Epidermal melanocyte (primary cell): ENCODE measurements at regions not wholly inside any gene's neighbourhood (a gene's known extent, or its start where the extent isn't known, plus 50 kb on each side); places are given as distances from the start of the nearest gene placed in this dataset.
"Not testable (repeated sequence)": the region's sequence is repeated elsewhere in the genome, so short reads cannot be mapped to it uniquely, and the experiment has no call there.

Experiments used
- DNase-seq: peaks from one replicate; pipeline ENCODE4 v3.0.0; 2011; ENCODE audit warnings: low spot score; ENCODE audit not compliant: insufficient read length

DNA sequence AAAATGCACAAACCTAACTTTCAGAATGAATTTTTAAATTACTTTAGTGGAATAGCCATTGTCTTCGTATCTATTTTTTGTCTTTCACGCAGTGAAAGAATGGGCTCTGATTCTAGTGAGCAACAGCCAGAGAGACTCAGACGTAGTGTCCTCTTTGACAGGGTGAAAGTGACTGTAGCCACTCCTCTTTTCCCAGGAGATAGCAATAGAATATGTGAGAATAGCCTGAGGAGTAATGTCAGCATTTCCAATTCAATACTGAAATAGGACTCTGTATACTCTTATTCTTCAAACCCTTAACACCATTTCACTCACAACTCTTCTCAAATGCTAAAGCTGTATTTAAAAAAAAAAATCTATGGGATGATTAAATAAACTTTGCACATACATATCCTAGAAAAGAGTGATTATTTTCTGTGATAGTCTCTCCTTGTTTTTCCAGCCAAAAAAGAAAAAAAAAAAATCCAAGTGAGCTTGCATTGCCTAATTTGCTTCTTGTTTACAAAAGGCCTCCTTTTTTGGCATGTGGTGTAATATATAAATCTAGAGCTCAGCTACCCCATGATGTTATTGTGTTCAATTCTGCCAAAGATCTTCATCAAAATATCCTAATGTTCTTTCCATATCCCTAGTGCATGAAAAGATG, 626.1 kb upstream of the SLITRK6 start:
- DNase-seq: no peak

DNA sequence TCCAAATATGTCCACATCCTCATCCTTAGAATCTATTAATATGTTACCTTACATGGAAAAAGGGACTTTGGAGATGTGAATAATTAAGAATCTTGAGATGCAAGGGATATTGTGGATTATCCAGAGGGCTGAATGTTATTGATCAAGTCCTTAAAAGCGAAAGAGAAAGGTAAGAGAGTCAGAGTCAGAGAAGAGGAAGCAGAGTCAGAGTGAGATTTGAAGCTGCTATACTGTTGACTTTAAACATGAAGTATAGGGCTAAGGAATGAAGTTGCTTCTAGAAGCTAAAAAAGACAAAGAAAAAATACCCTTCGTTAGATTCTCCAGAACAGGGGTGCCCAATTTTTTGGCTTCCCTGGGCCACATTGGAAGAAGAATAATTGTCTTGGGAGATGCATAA, 627.2 kb upstream of the SLITRK6 start:
- no peak for DNase-seq

DNA sequence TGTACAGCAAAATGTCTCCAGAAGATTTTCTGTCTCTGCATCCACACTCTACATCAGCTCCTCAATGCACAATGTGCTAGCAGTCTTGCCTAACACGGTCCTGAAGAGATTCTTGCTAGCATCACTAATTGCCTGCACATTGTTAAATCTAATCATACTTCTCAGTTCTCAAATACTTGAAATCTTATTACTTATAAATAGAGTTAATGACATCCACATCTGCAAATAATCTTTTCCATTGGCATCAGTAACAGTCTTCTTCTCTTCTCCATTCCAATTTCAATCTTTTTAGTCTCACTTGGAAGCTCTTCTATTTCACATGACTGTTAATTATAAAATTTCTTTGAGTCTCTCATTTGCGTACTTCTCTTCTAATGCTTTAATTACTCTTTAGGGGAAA, 630.5 kb upstream of the SLITRK6 start:
- DNase-seq: no peak

DNA sequence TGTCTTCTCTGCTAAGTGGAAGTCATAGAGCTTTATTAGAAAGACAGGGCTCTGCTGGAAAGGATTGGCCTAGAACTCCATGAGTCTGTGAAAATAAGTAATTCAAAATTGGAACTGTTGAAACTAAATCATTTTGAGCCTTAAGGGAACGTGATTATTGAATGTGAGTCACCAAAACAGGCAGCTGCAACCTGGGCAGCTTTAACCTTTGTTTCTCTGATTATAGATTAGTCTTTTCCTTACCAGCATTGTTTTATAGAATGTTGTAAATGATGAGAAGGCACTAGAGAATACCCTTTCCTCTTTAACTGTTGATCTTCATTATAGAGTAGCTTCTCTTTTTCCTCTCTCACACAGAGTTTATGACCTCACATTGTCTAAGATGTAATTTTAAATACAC, 638.8 kb upstream of the SLITRK6 start:
- DNase-seq: no peak

GRCh38 chr13:86445206-86445605, 646.0 kb upstream of the SLITRK6 start:
- DNase-seq: no peak

- no peak for DNase-seq
Measured at GRCh38 chr13:86445672-86446071, 646.5 kb upstream of the SLITRK6 start.

DNA sequence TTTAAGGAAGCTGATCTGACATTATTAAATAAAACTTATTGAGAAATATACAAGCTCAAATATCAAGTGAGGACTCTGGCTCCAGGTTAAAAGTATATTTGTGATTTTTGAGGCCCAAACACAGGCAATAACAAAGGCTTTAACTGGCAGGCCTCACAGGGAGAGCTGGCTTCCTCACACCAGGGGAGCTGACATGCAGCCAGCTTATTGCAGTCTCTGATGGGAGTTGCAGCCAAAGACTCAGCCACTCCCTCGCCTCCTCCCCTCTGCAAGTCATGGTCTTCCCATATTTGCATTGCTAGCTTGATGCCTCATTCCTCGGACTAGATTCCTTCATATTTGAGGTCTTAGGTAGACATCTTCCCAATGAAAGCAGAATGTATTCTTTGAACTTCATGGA, 647.1 kb upstream of the SLITRK6 start:
- DNase-seq: no peak

DNA sequence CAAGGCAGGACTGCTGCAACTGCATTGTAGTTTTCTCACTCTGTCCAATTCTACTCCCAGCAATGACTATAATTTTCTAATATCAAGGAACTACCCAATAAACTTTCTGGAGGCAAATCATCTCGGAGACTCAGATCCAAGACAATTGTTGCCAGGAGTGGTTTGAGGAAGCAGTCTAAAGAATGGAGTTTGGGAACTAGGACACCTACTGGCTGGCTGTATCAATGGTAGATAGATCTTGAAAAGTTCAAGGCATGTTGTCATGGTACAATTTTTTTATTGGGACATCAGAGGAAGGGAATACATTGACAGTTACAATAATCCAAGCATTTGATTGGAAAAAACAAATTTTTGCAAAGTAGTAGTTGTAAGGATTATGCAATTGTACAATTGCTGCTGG, 648.3 kb upstream of the SLITRK6 start:
- no peak for DNase-seq

GRCh38 chr13:86462011-86462410, 662.8 kb upstream of the SLITRK6 start:
- no peak for DNase-seq

- DNase-seq: no peak
Measured at GRCh38 chr13:86464193-86464592, 665.0 kb upstream of the SLITRK6 start.

DNA sequence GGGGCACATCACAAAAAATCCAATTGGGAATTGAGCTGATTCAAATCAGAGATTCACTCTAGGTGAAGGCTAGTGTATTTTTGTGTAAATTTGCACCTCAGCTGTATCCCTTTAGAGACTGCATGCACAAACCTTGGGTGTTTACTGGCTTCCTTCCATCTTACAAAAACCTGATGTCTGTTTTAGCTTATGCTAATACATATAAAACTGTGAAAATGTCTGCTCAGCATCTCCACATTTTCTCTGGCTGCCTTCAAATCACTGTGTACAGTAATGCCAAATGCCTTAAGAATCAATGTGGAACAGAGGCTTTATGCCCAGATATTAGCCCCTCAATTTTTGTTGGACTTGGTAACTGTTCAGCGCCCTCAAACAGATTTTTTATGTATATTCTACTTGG, 675.8 kb upstream of the SLITRK6 start:
- DNase-seq: no peak

DNA sequence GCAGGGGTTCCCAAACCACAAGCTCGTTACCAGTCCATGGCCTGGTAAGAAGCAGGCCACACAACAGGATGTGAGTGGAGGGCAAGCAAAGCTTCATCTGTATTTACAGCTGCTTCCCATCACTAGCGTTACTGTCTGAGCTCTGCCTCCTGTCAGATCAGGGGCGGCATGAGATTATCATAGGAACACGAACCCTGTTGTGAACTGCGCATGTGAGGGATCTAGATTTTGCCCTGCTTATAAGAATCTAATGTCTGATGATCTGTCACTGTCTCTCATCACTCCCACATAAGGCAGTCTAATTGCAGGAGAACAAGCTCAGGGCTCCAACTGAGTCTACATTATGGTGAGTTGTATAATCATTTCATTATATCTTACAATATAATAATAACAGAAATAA, 677.4 kb upstream of the SLITRK6 start:
- DNase-seq: no peak

DNA sequence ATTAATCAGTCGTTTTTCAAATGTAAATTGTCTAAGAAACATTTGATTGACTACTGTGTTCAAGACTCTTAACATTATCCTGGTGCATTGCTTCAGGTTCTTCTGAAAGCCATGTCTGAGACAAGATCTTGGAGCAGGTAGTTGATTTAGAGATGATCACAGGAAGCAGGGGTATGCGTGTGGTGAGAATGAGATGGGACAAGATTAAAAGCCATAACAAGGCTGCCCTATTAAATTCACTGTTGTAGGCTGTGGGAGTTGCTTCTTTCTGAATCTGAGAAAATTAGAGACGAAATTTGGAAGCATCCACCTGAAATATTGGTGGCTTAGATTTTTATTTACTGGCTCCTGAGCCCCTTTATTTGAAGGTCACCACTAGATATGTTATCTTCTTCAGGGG, 687.4 kb upstream of the SLITRK6 start:
- no peak for DNase-seq

- DNase-seq: no peak
Measured at GRCh38 chr13:86491121-86491520, 691.9 kb upstream of the SLITRK6 start.

DNA sequence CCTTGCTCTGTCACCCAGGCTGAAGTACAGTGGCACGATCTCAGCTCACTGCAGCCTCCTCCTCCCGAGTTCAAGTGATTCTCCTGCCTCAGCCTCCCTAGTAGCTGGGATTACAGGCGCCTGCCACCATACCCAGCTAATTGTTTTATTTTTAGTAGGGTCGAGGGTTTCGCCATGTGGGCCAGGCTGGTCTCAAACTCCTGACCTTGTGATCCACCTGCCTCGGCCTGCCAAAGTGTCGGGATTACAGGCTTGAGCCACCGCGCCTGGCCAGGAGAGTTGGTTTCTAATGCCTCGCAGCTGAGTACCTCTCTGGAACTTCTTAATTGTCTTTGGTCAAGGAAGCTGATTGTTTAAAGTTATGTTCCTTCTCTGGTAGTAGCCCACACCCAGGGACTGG, 702.7 kb upstream of the SLITRK6 start:
- not testable (repeated sequence) for DNase-seq

- no peak for DNase-seq
Measured at GRCh38 chr13:86510792-86511191, 711.6 kb upstream of the SLITRK6 start.

DNA sequence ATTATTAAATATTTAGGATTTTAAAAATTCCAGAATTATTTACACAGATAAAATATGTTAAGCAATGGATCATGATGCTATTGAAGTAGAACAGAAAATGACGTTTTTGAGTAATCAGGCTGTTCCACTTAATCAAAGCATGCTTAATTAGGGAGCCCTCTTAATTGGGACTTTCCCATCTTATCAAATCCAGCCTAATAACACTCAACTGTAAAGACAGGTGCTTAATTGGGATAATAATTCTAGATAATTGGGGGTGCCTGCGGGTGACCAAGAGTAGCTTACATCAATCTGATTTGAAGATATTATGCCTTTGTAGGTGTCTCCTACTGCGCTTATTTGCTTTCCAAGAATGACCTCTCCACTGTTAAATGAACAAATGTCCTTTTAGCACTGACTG, 742.2 kb upstream of the SLITRK6 start:
- no peak for DNase-seq

GRCh38 chr13:86554066-86554465, 754.8 kb upstream of the SLITRK6 start:
- no peak for DNase-seq

DNA sequence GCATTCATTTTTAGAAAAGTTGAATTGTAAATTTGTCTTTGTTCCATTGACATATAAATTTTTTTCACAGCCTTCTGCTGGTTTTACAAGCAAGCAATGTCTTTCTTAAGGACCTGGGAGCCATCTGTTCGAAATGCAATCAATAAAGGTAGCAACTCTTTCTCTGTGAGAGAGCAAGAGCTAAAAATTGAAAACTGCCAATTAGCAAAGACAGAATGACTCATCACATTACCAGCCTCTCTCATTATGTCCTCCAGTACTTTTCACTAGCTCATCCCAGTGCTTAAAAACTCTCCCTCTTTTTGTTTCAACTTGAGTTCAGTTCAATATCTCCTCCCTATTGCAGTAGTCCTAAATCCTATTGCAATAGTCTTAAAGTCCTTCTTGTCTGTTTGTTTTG, 760.7 kb upstream of the SLITRK6 start:
- no peak for DNase-seq

DNA sequence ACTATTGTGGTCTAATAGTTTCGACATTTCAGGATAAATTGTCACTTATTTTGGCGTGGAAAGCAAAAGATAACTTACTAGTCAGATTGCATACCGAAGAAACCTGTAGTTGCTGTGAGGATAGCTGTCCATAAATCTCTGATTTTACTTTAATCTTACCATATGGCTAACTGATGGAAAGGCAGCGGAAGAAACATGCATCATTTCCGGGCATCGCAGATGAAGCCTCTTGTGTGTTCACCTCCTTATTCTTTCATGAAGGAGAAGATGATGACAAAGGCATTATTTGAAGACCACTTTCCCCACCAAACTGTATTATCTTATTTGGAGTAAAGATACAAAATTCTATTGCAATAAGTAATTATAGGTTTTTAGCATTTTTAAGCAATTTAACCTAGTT, 763.6 kb upstream of the SLITRK6 start:
- no peak for DNase-seq

- no peak for DNase-seq
Measured at GRCh38 chr13:86563308-86563707, 764.1 kb upstream of the SLITRK6 start.

GRCh38 chr13:86567119-86567518, 767.9 kb upstream of the SLITRK6 start:
- no peak for DNase-seq

DNA sequence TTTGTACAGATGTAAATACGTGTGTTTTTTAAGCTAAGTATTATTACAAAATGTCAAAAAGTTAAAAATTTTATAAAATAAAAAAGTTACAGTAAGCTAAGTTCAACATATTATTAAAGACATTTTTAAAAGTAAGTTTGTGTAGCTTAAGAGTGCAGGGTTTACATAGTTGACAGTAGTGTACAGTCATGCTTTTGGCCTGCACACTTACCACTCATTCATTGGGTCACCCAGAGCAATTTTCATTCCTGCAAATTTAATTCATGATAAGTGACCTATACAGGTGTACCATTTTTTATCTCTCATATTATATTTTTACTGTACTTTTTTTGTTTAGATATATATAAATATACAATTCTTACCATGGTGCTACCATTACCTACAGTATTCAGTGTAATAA, 769.9 kb upstream of the SLITRK6 start:
- no peak for DNase-seq

- no peak for DNase-seq
Measured at GRCh38 chr13:86569974-86570373, 770.8 kb upstream of the SLITRK6 start.
